Putamen (tissue), 1 donor: ENCODE measurements at regions not wholly inside any gene's neighbourhood (a gene's known extent, or its start where the extent isn't known, plus 50 kb on each side); places are given as distances from the start of the nearest gene placed in this dataset.

Source experiments
- DNase-seq: peaks from one replicate; pipeline ENCODE4 v3.0.0-alpha.2; 2016; ENCODE audit warnings: low spot score

- no peak for DNase-seq
Observed at GRCh38 chr7:46022397-46022796, 101.3 kb upstream of the IGFBP3 start.

GRCh38 chr7:46015107-46015868, 94.2 kb upstream of the IGFBP3 start:
- no peak for DNase-seq

- DNase-seq = no peak
Observed at GRCh38 chr7:46011501-46011900, 90.4 kb upstream of the IGFBP3 start.

- no peak for DNase-seq
Observed at GRCh38 chr7:46011059-46011458, 90.0 kb upstream of the IGFBP3 start.

GRCh38 chr7:46009211-46009610, 88.1 kb upstream of the IGFBP3 start:
- no peak for DNase-seq

GRCh38 chr7:46007990-46008643, 87.0 kb upstream of the IGFBP3 start:
- DNase-seq = no peak

GRCh38 chr7:46007194-46007593, 86.1 kb upstream of the IGFBP3 start:
- DNase-seq = no peak

- DNase-seq = no peak
Observed at GRCh38 chr7:46006723-46007122, 85.7 kb upstream of the IGFBP3 start.

GRCh38 chr7:46006212-46006611, 85.1 kb upstream of the IGFBP3 start:
- no peak for DNase-seq

GRCh38 chr7:46004965-46005364, 83.9 kb upstream of the IGFBP3 start:
- DNase-seq = no peak

- no peak for DNase-seq
Observed at GRCh38 chr7:46003896-46004875, 83.1 kb upstream of the IGFBP3 start.

- DNase-seq = no peak
Observed at GRCh38 chr7:46003161-46003560, 82.1 kb upstream of the IGFBP3 start.

- no peak for DNase-seq
Observed at GRCh38 chr7:46000513-46000912, 79.4 kb upstream of the IGFBP3 start.

- no peak for DNase-seq
Observed at GRCh38 chr7:45999541-45999940, 78.5 kb upstream of the IGFBP3 start.

- no peak for DNase-seq
Observed at GRCh38 chr7:45998506-45998905, 77.4 kb upstream of the IGFBP3 start.

- no peak for DNase-seq
Observed at GRCh38 chr7:45993621-45994020, 72.5 kb upstream of the IGFBP3 start.

GRCh38 chr7:45992826-45993225, 71.8 kb upstream of the IGFBP3 start:
- DNase-seq = no peak

GRCh38 chr7:45990276-45990675, 69.2 kb upstream of the IGFBP3 start:
- DNase-seq = no peak

GRCh38 chr7:45988405-45989057, 67.5 kb upstream of the IGFBP3 start:
- no peak for DNase-seq

GRCh38 chr7:45987521-45988290, 66.6 kb upstream of the IGFBP3 start:
- no peak for DNase-seq
